ENCODE measurements at regions not wholly inside any gene's neighbourhood (a gene's known extent, or its start where the extent isn't known, plus 50 kb on each side); places are given as distances from the start of the nearest gene placed in this dataset.

GRCh38 chr6:14333556-14334305, 216.2 kb downstream of the CD83 start:
- DNase-seq, result no peak
- no peak overlapping the region for H3K27ac ChIP-seq (ENCODE audit: low read depth, low read length)
- H3K9me3 ChIP-seq (ENCODE audit: control insufficient read depth in 1 of 2, low read length in 2 of 2), result no peaks in the 10 kb centered on the region
- H3K36me3 Mint-ChIP-seq, result peaks cover 0 to 2% of the 10 kb centered on the region in 2 donors
- H3K4me3 ChIP-seq (ENCODE audit: low read length in 2 of 2), result no peak overlapping the region
- intact Hi-C loops (cut with micrococcal nuclease), result no loop called here
- no peak overlapping the region for H3K4me3 Mint-ChIP-seq
- H3K9me3 Mint-ChIP-seq, result peaks cover 0 to 6% (median 0%) of the 10 kb centered on the region in 8 donors
- peaks cover 3 to 4% of the 10 kb centered on the region in 2 donors for H3K27me3 Mint-ChIP-seq
- ChIA-PET CTCF (ENCODE audit: partially characterized antibody) (no interaction called here), POLR2A (ENCODE audit: partially characterized antibody) (no interaction called here)
- no peak overlapping the region for H3K27ac Mint-ChIP-seq
- no peaks in the 10 kb centered on the region for H3K4me1 ChIP-seq (ENCODE audit: insufficient read depth, low read length)
- H3K36me3 ChIP-seq (ENCODE audit: insufficient read depth, low read length), result no peaks in the 10 kb centered on the region
- no peaks in the 10 kb centered on the region for H3K27me3 ChIP-seq (ENCODE audit: insufficient read depth, low read length)
- peaks cover 0 to 4% (median 0%) of the 10 kb centered on the region in 4 donors for H3K4me1 Mint-ChIP-seq

GRCh38 chr6:14335071-14335470, 217.5 kb downstream of the CD83 start:
- Mint-ChIP-seq H3K4me1 (no peaks in the 10 kb centered on the region), H3K9me3 (peaks cover 0 to 6% (median 0%) of the 10 kb centered on the region in 8 donors), H3K27ac (no peak overlapping the region), H3K4me3 (no peak overlapping the region), H3K36me3 (peaks cover 0 to 2% of the 10 kb centered on the region in 2 donors), H3K27me3 (peaks cover 0 to 1% of the 10 kb centered on the region in 2 donors)
- H3K27me3 ChIP-seq (ENCODE audit: insufficient read depth, low read length), result no peaks in the 10 kb centered on the region
- no peaks in the 10 kb centered on the region for H3K4me1 ChIP-seq (ENCODE audit: insufficient read depth, low read length)
- no peaks in the 10 kb centered on the region for H3K36me3 ChIP-seq (ENCODE audit: insufficient read depth, low read length)
- ChIA-PET POLR2A (ENCODE audit: partially characterized antibody) (no interaction called here), CTCF (ENCODE audit: partially characterized antibody) (no interaction called here)
- no peak overlapping the region for H3K4me3 ChIP-seq (ENCODE audit: low read length in 2 of 2)
- intact Hi-C loops (cut with micrococcal nuclease), result no loop called here
- no peak overlapping the region for H3K27ac ChIP-seq (ENCODE audit: low read depth, low read length)
- DNase-seq, result no peak
- H3K9me3 ChIP-seq (ENCODE audit: control insufficient read depth in 1 of 2, low read length in 2 of 2), result no peaks in the 10 kb centered on the region

GRCh38 chr6:14337152-14337551, 219.6 kb downstream of the CD83 start:
- H3K27ac ChIP-seq (ENCODE audit: low read depth, low read length), result no peak overlapping the region
- no peaks in the 10 kb centered on the region for H3K4me1 ChIP-seq (ENCODE audit: insufficient read depth, low read length)
- Mint-ChIP-seq H3K27me3 (peaks cover 0 to 1% of the 10 kb centered on the region in 2 donors), H3K27ac (no peak overlapping the region), H3K4me3 (no peak overlapping the region), H3K4me1 (no peaks in the 10 kb centered on the region), H3K36me3 (peaks cover 0 to 2% of the 10 kb centered on the region in 2 donors), H3K9me3 (peaks cover 0 to 6% (median 0%) of the 10 kb centered on the region in 8 donors)
- H3K9me3 ChIP-seq (ENCODE audit: control insufficient read depth in 1 of 2, low read length in 2 of 2), result no peaks in the 10 kb centered on the region
- no peak overlapping the region for H3K4me3 ChIP-seq (ENCODE audit: low read length in 2 of 2)
- intact Hi-C loops (cut with micrococcal nuclease), result no loop called here
- no peak for DNase-seq
- H3K27me3 ChIP-seq (ENCODE audit: insufficient read depth, low read length), result no peaks in the 10 kb centered on the region
- POLR2A ChIA-PET (ENCODE audit: partially characterized antibody), result no interaction called here
- H3K36me3 ChIP-seq (ENCODE audit: insufficient read depth, low read length), result no peaks in the 10 kb centered on the region
- CTCF ChIA-PET (ENCODE audit: partially characterized antibody), result interaction anchor here (0.6 kb wide), 1 partner anchor 37 kb away, joined by 4 read pairs; no protein-coding TSS in a partner anchor

- Mint-ChIP-seq H3K27ac (peak overlapping the region in 1 of 7 donors; percentile 44), H3K4me1 (no peaks in the 10 kb centered on the region), H3K27me3 (peaks cover 0 to 1% of the 10 kb centered on the region in 2 donors), H3K36me3 (peaks cover 0 to 2% of the 10 kb centered on the region in 2 donors), H3K4me3 (no peak overlapping the region), H3K9me3 (peaks cover 0 to 6% (median 0%) of the 10 kb centered on the region in 8 donors)
- ChIA-PET POLR2A (ENCODE audit: partially characterized antibody) (no interaction called here), CTCF (ENCODE audit: partially characterized antibody) (interaction anchor here (1.1 kb wide), 1 partner anchor 7 kb away, joined by 3 read pairs; no protein-coding TSS in a partner anchor)
- no peak overlapping the region for H3K4me3 ChIP-seq (ENCODE audit: low read length in 2 of 2)
- intact Hi-C loops (cut with micrococcal nuclease), result no loop called here
- no peaks in the 10 kb centered on the region for H3K9me3 ChIP-seq (ENCODE audit: control insufficient read depth in 1 of 2, low read length in 2 of 2)
- H3K27ac ChIP-seq (ENCODE audit: low read depth, low read length), result no peak overlapping the region
- no peak for DNase-seq
- H3K4me1 ChIP-seq (ENCODE audit: insufficient read depth, low read length), result no peaks in the 10 kb centered on the region
- no peaks in the 10 kb centered on the region for H3K36me3 ChIP-seq (ENCODE audit: insufficient read depth, low read length)
- no peaks in the 10 kb centered on the region for H3K27me3 ChIP-seq (ENCODE audit: insufficient read depth, low read length)
Observed at GRCh38 chr6:14339172-14339571, 221.6 kb downstream of the CD83 start.

- intact Hi-C loops (cut with micrococcal nuclease), result no loop called here
- Mint-ChIP-seq H3K27me3 (peaks cover 0 to 1% of the 10 kb centered on the region in 2 donors), H3K4me3 (no peak overlapping the region), H3K9me3 (peaks cover 0 to 6% (median 0%) of the 10 kb centered on the region in 8 donors), H3K36me3 (peaks cover 0 to 2% of the 10 kb centered on the region in 2 donors), H3K27ac (peak overlapping the region in 1 of 7 donors; percentile 44), H3K4me1 (no peaks in the 10 kb centered on the region)
- CTCF ChIA-PET (ENCODE audit: partially characterized antibody), result interaction anchor here (1.1 kb wide), 1 partner anchor 8 kb away, joined by 3 read pairs; no protein-coding TSS in a partner anchor
- Histone ChIP-seq H3K4me3 (ENCODE audit: low read length in 2 of 2) (no peak overlapping the region), H3K27ac (ENCODE audit: low read depth, low read length) (no peak overlapping the region), H3K27me3 (ENCODE audit: insufficient read depth, low read length) (no peaks in the 10 kb centered on the region), H3K36me3 (ENCODE audit: insufficient read depth, low read length) (no peaks in the 10 kb centered on the region), H3K9me3 (ENCODE audit: control insufficient read depth in 1 of 2, low read length in 2 of 2) (no peaks in the 10 kb centered on the region), H3K4me1 (ENCODE audit: insufficient read depth, low read length) (no peaks in the 10 kb centered on the region)
- no peak for DNase-seq
- POLR2A ChIA-PET (ENCODE audit: partially characterized antibody), result no interaction called here
Observed at GRCh38 chr6:14339711-14340584, 222.4 kb downstream of the CD83 start.

- Mint-ChIP-seq H3K27ac (no peak overlapping the region), H3K9me3 (no peaks in the 10 kb centered on the region), H3K36me3 (no peaks in the 10 kb centered on the region), H3K27me3 (no peaks in the 10 kb centered on the region), H3K4me1 (no peaks in the 10 kb centered on the region), H3K4me3 (no peak overlapping the region)
- H3K27me3 ChIP-seq (ENCODE audit: insufficient read depth, low read length), result no peaks in the 10 kb centered on the region
- no peak overlapping the region for H3K4me3 ChIP-seq (ENCODE audit: low read length in 2 of 2)
- no peak for DNase-seq
- POLR2A ChIA-PET (ENCODE audit: partially characterized antibody), result no interaction called here
- H3K4me1 ChIP-seq (ENCODE audit: insufficient read depth, low read length), result no peaks in the 10 kb centered on the region
- H3K9me3 ChIP-seq (ENCODE audit: control insufficient read depth in 1 of 2, low read length in 2 of 2), result no peaks in the 10 kb centered on the region
- CTCF ChIA-PET (ENCODE audit: partially characterized antibody), result no interaction called here
- H3K27ac ChIP-seq (ENCODE audit: low read depth, low read length), result no peak overlapping the region
- intact Hi-C loops (cut with micrococcal nuclease), result no loop called here
- no peaks in the 10 kb centered on the region for H3K36me3 ChIP-seq (ENCODE audit: insufficient read depth, low read length)
Observed at GRCh38 chr6:14344486-14344885, 226.9 kb downstream of the CD83 start.

- Mint-ChIP-seq H3K27ac (no peak overlapping the region), H3K9me3 (peaks cover 0 to 4% (median 0%) of the 10 kb centered on the region in 8 donors), H3K27me3 (no peaks in the 10 kb centered on the region), H3K4me3 (no peak overlapping the region), H3K36me3 (no peaks in the 10 kb centered on the region), H3K4me1 (peaks cover 0 to under 1% (median 0%) of the 10 kb centered on the region in 4 donors)
- CTCF ChIA-PET (ENCODE audit: partially characterized antibody), result no interaction called here
- Histone ChIP-seq H3K27ac (ENCODE audit: low read depth, low read length) (no peak overlapping the region), H3K9me3 (ENCODE audit: control insufficient read depth in 1 of 2, low read length in 2 of 2) (peaks cover 0 to 8% of the 10 kb centered on the region in 2 donors), H3K36me3 (ENCODE audit: insufficient read depth, low read length) (no peaks in the 10 kb centered on the region), H3K4me3 (ENCODE audit: low read length in 2 of 2) (no peak overlapping the region), H3K27me3 (ENCODE audit: insufficient read depth, low read length) (no peaks in the 10 kb centered on the region), H3K4me1 (ENCODE audit: insufficient read depth, low read length) (no peaks in the 10 kb centered on the region)
- POLR2A ChIA-PET (ENCODE audit: partially characterized antibody), result no interaction called here
- no peak for DNase-seq
- intact Hi-C loops (cut with micrococcal nuclease), result no loop called here
Observed at GRCh38 chr6:14348389-14348788, 230.8 kb downstream of the CD83 start.
